Muscle layer of duodenum (tissue), 2 donors: ENCODE measurements at regions not wholly inside any gene's neighbourhood (a gene's known extent, or its start where the extent isn't known, plus 50 kb on each side); places are given as distances from the start of the nearest gene placed in this dataset.

Experiments used
- H3K27ac ChIP-seq: one replicate; pipeline ENCODE4 v1.7.0; 2013; ENCODE audit warnings: mild to moderate bottlenecking, low read length
- H3K27me3 ChIP-seq: one replicate; pipeline ENCODE4 v1.7.0; 2013; ENCODE audit warnings: low read depth, mild to moderate bottlenecking, control low read depth, low read length
- H3K36me3 ChIP-seq, 2 donors: one replicate each; pipeline ENCODE4 v1.7.0; 2013; ENCODE audit warnings: low read length in 2 of 2, control low read depth in 1 of 2, mild to moderate bottlenecking in 1 of 2; ENCODE audit not compliant: insufficient read depth in 2 of 2, control insufficient read depth in 1 of 2
- H3K4me1 ChIP-seq, 2 donors: one replicate each; pipeline ENCODE4 v1.7.0; 2013; ENCODE audit warnings: low read length in 2 of 2, mild to moderate bottlenecking in 2 of 2, control low read depth in 1 of 2, moderate library complexity in 1 of 2; ENCODE audit not compliant: insufficient read depth in 2 of 2, control insufficient read depth in 1 of 2
- H3K4me3 ChIP-seq, 2 donors: one replicate each; pipeline ENCODE4 v1.7.0; 2013; ENCODE audit warnings: low read length in 2 of 2, low read depth in 1 of 2, mild to moderate bottlenecking in 1 of 2
- H3K9me3 ChIP-seq, 2 donors: one replicate each; pipeline ENCODE4 v1.7.0; 2013; ENCODE audit warnings: low read length in 2 of 2, control low read depth in 1 of 2, mild to moderate bottlenecking in 1 of 2; ENCODE audit not compliant: control insufficient read depth in 1 of 2
- donor health status: healthy.

DNA sequence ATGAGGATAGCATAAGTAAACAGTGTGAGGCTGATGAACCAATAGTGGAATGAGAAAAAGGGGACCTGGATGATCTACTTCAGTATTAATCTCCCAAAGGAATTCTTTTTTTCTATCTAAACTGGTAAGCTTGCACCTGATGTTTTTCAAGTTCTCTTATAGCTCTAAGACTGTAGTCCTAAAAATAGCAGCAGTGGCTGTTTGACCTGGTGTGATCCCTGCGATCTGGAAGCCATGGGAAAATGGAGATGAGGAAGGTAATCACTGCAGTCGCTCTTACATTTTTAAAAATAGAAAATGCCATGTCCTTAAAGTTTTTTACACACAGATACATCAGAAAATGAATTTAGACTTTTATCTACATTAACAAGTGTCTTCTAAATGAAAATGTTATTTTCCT, 926.4 kb upstream of the SLC35B3 start:
- Histone ChIP-seq H3K36me3 (no peaks in the 10 kb centered on the region), H3K9me3 (peaks cover 3% of the 10 kb centered on the region in 2 donors), H3K27ac (no peak overlapping the region), H3K4me1 (no peaks in the 10 kb centered on the region), H3K4me3 (no peak overlapping the region), H3K27me3 (no peaks in the 10 kb centered on the region)

DNA sequence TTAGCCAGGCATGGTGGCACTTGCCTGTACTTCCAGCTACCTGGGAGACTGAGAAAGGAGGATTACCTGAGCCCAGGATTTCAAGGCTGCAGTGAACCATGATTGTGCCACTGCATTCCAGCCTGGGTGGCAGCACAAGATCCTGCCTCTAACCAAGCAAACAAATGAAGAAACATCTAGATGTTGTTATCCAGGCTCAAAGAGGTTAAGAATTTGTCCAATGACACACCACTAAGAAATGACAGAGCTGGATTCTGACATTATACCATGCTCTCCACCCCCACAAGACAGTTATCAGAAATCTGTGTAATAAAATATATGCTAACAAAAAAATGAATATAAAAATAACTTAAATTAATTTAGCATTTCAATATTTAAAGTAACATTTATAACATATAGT, 925.5 kb upstream of the SLC35B3 start:
- Histone ChIP-seq H3K27ac (no peak overlapping the region), H3K36me3 (no peaks in the 10 kb centered on the region), H3K27me3 (no peaks in the 10 kb centered on the region), H3K4me1 (no peaks in the 10 kb centered on the region), H3K4me3 (no peak overlapping the region), H3K9me3 (peaks cover 3% of the 10 kb centered on the region in 2 donors)

DNA sequence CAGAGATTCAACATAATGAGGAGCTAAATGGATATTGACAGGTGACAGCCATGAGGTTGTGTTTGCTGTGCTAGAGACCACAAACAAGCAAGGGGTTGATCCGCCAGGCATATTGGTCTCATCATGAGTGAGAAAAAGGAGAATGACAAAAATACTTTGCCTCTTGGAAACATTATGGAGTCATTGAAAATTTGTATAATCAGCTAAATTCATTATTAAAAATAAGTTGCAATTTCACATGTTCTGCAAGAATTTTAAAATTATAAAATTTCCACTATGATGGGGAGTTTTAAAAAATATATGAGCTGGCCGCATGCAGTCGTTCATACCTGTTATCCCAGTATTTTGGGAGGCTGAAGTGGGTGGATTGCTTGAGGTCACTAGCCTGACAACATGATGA, 912.3 kb upstream of the SLC35B3 start:
- Histone ChIP-seq H3K27me3 (no peaks in the 10 kb centered on the region), H3K4me3 (no peak overlapping the region), H3K9me3 (no peaks in the 10 kb centered on the region), H3K36me3 (no peaks in the 10 kb centered on the region), H3K4me1 (no peaks in the 10 kb centered on the region), H3K27ac (no peak overlapping the region)

DNA sequence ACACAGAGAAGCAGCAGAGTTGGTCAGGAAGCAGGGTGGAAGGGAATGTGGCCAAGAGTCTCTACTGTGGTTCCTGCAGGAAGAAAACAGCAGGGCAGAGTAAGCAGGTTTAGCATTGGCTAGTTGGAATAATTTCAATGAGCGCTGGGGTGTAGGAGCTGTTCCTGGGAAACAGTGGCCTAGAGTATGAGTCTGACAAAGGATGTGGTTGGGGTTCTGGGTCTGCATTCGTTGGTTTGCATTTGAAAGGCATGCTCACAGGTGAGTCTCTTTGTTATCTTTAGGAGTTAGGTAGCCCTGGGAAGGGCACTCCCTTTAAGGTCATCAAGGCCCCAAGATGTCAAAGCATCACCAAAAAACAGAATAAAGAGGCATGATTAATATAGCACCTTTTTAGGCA, 911.6 kb upstream of the SLC35B3 start:
- H3K4me1 ChIP-seq, result no peaks in the 10 kb centered on the region
- no peak overlapping the region for H3K27ac ChIP-seq
- no peaks in the 10 kb centered on the region for H3K9me3 ChIP-seq
- H3K36me3 ChIP-seq, result no peaks in the 10 kb centered on the region
- H3K4me3 ChIP-seq, result no peak overlapping the region
- H3K27me3 ChIP-seq, result no peaks in the 10 kb centered on the region

DNA sequence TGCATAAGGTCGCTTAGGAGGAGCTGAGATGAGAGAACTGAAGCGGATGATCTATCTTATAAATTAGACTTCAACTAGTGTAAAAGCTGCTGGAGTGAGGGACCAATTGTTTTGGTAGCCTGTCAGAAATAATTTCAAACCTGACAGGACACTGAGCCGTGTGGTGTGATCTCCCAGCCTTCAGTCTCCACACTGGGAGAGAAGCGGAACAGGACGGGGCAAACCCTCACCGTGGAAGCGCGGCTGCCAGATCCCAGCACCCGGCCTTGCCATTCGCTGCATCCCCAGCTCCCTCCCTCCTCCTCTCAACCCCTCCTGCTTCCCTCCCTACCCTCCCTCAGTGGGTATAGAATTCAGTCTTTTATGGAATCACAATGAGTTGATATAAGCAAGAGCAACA, 900.1 kb upstream of the SLC35B3 start:
- Histone ChIP-seq H3K27me3 (no peaks in the 10 kb centered on the region), H3K9me3 (peaks cover 0 to 3% of the 10 kb centered on the region in 2 donors), H3K27ac (no peak overlapping the region), H3K36me3 (no peaks in the 10 kb centered on the region), H3K4me3 (no peak overlapping the region), H3K4me1 (no peaks in the 10 kb centered on the region)

DNA sequence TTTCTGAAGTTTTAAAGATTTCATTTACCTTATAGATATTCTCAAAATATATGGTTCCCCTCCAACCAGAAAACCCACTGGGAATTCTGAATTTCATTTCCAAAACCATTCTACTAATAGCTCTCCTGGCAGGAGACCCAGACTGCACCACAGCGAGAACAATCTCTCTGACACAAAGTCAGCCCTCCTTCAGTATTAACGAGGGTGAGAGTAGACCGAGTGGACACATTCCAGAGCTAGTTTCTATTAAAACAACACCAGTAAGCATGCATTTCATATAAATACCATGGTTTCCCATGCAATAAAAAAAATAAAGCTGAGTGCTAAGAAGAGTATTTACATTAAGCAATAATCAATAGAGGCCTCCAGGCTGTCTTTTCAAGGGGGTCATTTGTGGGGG, 899.6 kb upstream of the SLC35B3 start:
- no peak overlapping the region for H3K4me3 ChIP-seq
- peaks cover 0 to 5% of the 10 kb centered on the region in 2 donors for H3K9me3 ChIP-seq
- no peak overlapping the region for H3K27ac ChIP-seq
- no peaks in the 10 kb centered on the region for H3K4me1 ChIP-seq
- no peaks in the 10 kb centered on the region for H3K36me3 ChIP-seq
- no peaks in the 10 kb centered on the region for H3K27me3 ChIP-seq

DNA sequence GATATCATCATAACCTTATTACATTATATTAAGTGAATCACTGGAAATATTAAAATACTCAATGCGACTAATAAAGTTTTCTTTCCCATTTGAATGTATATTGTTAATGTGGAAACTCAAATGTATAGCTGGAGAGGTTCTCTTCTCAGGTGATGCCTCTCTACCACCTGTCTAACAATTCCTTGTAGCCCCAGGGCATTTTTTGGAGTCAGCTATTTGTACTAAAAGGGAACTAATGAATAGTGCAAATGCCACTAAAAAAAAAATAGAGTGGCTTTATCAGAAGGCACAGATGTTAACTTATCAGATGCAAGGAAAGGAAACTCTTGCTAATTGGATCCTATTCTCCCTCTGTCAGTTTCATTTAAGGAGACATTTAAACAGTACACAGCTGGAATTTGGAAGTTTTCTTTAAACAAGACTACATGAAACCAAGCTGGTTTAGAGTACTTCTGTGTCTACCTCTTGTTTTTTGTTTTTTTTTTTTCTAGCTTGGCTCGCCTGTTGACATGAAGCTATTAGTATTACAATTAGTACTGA, 897.0 kb upstream of the SLC35B3 start:
- no peaks in the 10 kb centered on the region for H3K36me3 ChIP-seq
- H3K27me3 ChIP-seq, result no peaks in the 10 kb centered on the region
- no peak overlapping the region for H3K4me3 ChIP-seq
- H3K4me1 ChIP-seq, result no peaks in the 10 kb centered on the region
- peaks cover 0 to 10% of the 10 kb centered on the region in 2 donors for H3K9me3 ChIP-seq
- H3K27ac ChIP-seq, result no peak overlapping the region

DNA sequence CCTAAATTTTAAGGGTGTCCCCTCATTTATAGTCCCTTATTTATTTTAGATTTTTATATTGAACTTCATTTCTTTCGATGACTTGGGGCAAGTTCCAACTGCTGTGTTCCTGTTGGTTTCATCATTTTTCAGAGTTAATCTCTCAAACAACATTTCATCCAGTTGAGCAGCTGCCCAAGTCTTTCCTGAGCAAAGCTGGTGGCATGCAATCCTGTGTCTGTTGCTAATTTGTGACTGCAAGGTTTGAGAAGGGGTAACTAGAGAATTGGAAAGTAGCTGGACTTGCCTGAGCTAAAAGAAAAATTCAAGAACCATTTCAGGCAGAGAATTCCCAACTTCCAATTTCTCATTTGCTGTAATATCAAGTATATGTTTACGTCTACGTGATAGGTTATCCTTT, 881.5 kb upstream of the SLC35B3 start:
- H3K9me3 ChIP-seq, result no peaks in the 10 kb centered on the region
- H3K36me3 ChIP-seq, result no peaks in the 10 kb centered on the region
- H3K4me3 ChIP-seq, result no peak overlapping the region
- H3K27ac ChIP-seq, result no peak overlapping the region
- H3K4me1 ChIP-seq, result no peaks in the 10 kb centered on the region
- H3K27me3 ChIP-seq, result no peaks in the 10 kb centered on the region

DNA sequence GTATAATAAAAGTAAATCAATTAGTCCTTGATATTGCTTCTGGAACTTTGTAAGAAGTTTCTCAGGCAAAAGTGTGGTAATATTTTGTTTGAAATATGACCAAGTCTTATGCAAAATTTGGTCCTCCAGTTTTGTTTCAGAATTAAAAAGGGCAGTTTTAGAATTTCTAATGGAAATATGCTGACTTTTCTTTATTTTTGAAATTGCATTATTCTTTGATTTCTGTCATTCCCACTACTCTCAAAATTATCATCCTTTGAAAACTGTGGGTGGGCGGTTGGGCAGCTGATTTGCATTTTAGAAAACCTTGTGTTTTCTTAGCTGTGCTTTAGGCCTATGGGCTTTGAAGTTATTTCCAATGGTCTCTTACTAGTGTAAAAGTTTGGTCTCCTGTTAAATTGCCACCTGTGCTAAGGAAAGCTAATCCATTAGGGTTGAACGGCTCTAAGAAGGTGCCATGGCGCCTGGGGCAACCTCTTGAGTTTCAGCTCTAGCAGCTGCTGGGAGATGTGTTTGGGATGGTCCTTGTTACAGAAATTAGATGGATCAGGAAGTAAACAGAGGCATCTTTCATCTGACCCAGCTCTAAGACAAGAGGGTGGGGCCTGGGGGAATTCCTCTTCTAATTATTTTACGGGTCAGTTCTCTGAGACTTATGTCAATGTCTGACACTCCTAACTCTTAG, 880.8 kb upstream of the SLC35B3 start:
- Histone ChIP-seq H3K36me3 (no peaks in the 10 kb centered on the region), H3K4me3 (no peak overlapping the region), H3K9me3 (no peaks in the 10 kb centered on the region), H3K27ac (no peak overlapping the region), H3K27me3 (no peaks in the 10 kb centered on the region), H3K4me1 (no peaks in the 10 kb centered on the region)

DNA sequence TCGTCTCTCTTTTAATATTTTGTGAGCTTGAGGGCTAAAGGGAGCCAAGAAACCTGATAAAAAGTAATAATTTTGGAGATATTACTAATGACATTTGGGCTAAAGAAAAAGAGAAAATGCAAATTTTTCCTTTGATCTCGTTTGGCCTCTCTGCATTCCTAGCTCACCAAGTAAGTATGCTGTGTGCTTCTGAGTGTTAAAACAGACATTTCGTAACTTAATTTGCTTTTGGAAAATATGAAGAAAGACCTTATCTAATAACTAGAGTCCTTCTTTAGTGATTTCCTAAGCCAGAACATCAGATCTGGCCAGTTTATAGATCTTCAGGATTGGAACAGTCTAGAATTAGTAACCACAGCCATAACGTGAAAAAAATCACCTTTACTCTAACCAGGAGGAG, 872.9 kb upstream of the SLC35B3 start:
- H3K36me3 ChIP-seq, result no peaks in the 10 kb centered on the region
- no peak overlapping the region for H3K4me3 ChIP-seq
- no peaks in the 10 kb centered on the region for H3K9me3 ChIP-seq
- no peaks in the 10 kb centered on the region for H3K27me3 ChIP-seq
- H3K27ac ChIP-seq, result no peak overlapping the region
- no peaks in the 10 kb centered on the region for H3K4me1 ChIP-seq

DNA sequence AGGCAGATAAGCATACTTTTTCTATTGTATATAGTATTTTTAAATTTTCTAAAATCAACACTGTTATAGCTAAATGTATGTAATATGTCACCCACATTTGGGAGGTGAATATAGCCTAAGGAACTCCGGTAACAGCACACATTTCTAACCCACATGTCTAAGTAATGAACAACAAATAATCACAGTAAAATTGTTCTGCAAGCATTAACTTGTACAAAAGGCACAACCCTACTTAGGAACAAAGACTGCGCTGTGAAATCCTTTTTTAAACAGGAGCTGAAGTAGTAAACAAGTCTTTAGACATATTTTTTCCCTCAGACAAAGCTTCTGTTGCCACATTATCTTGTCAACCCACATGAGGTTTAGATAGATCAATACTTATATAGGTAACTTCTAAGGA, 872.4 kb upstream of the SLC35B3 start:
- Histone ChIP-seq H3K27ac (no peak overlapping the region), H3K36me3 (no peaks in the 10 kb centered on the region), H3K27me3 (no peaks in the 10 kb centered on the region), H3K9me3 (no peaks in the 10 kb centered on the region), H3K4me3 (no peak overlapping the region), H3K4me1 (no peaks in the 10 kb centered on the region)

DNA sequence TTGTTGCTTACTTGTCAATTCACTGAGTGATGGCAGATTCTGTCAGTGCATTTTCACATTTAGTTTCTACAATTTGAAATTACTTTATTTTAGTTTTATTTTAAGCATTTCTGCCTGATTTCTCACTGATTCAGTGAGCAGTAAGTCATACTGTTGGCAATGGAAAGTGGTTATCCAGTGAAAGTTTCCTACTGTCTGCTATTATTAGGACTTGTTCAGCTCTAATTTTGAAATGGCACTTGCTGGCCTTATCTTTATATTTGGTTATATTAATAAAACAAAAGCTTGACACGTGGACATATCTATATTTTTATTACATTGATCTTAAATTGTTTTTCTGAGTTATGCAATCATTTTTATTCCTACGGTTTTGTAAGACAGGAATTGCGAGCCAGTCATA, 871.8 kb upstream of the SLC35B3 start:
- Histone ChIP-seq H3K27me3 (no peaks in the 10 kb centered on the region), H3K4me3 (no peak overlapping the region), H3K4me1 (no peaks in the 10 kb centered on the region), H3K36me3 (no peaks in the 10 kb centered on the region), H3K9me3 (no peaks in the 10 kb centered on the region), H3K27ac (no peak overlapping the region)
